GM12878 (cell line): ENCODE measurements at regions not wholly inside any gene's neighbourhood (a gene's known extent, or its start where the extent isn't known, plus 50 kb on each side); places are given as distances from the start of the nearest gene placed in this dataset.

Experiments used
- ATAC-seq: fragments of 200-7000 bp; cut with Tn5 transposase; 3 replicates; pipeline ENCODE4 v1.9.1; 2020; ENCODE audit warnings: mild to moderate bottlenecking, moderate library complexity
- BruUV-seq: library from RNA; stranded (reverse); fragments of 400-500 nt; replicated peaks from 2 replicates; lab custom pipeline; 2021; lab: Mats Ljungman, UMichigan
- CTCF ChIA-PET: fragments of 300-600 bp; sonication (Branson Sonifier 250); formaldehyde crosslinking; extraction: SDS; loops from one replicate; lab custom pipeline; 2021; ENCODE audit warnings: inconsistent platforms; lab: Yijun Ruan, JAX
- POLR2A ChIA-PET: fragments of 350-600 bp; formaldehyde crosslinking; extraction: SDS; loops from one replicate; lab custom pipeline; 2021; ENCODE audit warnings: inconsistent platforms; lab: Charles Lee
- RAD21 ChIA-PET: fragments of 300-600 bp; sonication (Branson Sonifier 250); formaldehyde crosslinking; loops from one replicate; lab custom pipeline; 2023; ENCODE audit warnings: antibody characterized with exemption; ENCODE audit not compliant: unreplicated experiment; lab: Charles Lee
- SMC1A ChIA-PET: fragments of 300-600 bp; sonication (Branson Sonifier 250); formaldehyde crosslinking; loops from one replicate; lab custom pipeline; 2023; ENCODE audit not compliant: unreplicated experiment, uncharacterized antibody; lab: Charles Lee
- DNase-seq: peaks from one replicate; pipeline ENCODE4 v3.0.0-alpha.2; 2011; ENCODE audit warnings: low read depth, low spot score
- FAIRE-seq: peaks from 3 replicates; lab custom pipeline; 2011; peaks lifted over from hg19 to GRCh38; lab: Jason Lieb, UNC
- H2AFZ ChIP-seq: 2 replicates; pipeline ENCODE4 v1.6.0; 2011; ENCODE audit warnings: low read depth, low read length, control low read depth; ENCODE audit not compliant: control insufficient read depth
- H3K27ac ChIP-seq: 2 replicates; pipeline ENCODE4 v1.5.1; 2011; ENCODE audit warnings: control low read depth; ENCODE audit not compliant: control insufficient read depth, insufficient read depth
- H3K27me3 ChIP-seq, 2 experiments: replicated peaks in 1 of 2; 2 replicates each; pipeline versions ENCODE4 v1.6.0 to v1.6.1; 2011; ENCODE audit warnings: low read length in 1 of 2; ENCODE audit not compliant: control insufficient read depth in 2 of 2, insufficient read depth in 2 of 2
- H3K36me3 ChIP-seq, 2 experiments: 2 replicates each; pipeline ENCODE4 v1.5.1; 2011; ENCODE audit warnings: low read length in 1 of 2; ENCODE audit not compliant: control insufficient read depth in 2 of 2, insufficient read depth in 2 of 2
- H3K4me1 ChIP-seq: 2 replicates; pipeline ENCODE4 v1.6.1; 2011; ENCODE audit warnings: mild to moderate bottlenecking, low read length, moderate library complexity, mixed read lengths; ENCODE audit not compliant: control insufficient read depth, insufficient read depth
- H3K4me2 ChIP-seq: 2 replicates; pipeline ENCODE4 v1.6.0; 2011; ENCODE audit warnings: control low read depth; ENCODE audit not compliant: control insufficient read depth, insufficient read depth
- H3K4me3 ChIP-seq: fragments of 200-600 bp; sonication (generic); 2 replicates; pipeline ENCODE4 v1.5.1; 2016
- H3K79me2 ChIP-seq: 2 replicates; pipeline ENCODE4 v1.6.0; 2011; ENCODE audit warnings: low read length; ENCODE audit not compliant: control insufficient read depth, insufficient read depth
- H3K9ac ChIP-seq: 2 replicates; pipeline ENCODE4 v1.8.0; 2011; ENCODE audit warnings: low read length, control low read depth, mixed read lengths; ENCODE audit not compliant: control insufficient read depth, insufficient read depth
- H3K9me3 ChIP-seq: replicated peaks from 3 replicates; pipeline ENCODE4 v1.5.1; 2011; ENCODE audit warnings: mild to moderate bottlenecking, low read length; ENCODE audit not compliant: control insufficient read depth, insufficient read depth
- H4K20me1 ChIP-seq: 2 replicates; pipeline ENCODE4 v1.6.0; 2011; ENCODE audit not compliant: control insufficient read depth, insufficient read depth
- ATF7 ChIP-seq: fragments of 450-650 bp; IDR thresholded peaks from 2 replicates; pipeline ENCODE4 v1.6.1; 2016; ENCODE audit warnings: low read depth, mild to moderate bottlenecking
- CBX5 ChIP-seq: sonication (generic); IDR thresholded peaks from 2 replicates; pipeline ENCODE4 v1.6.1; 2016; ENCODE audit warnings: low read depth, moderate library complexity, mild to moderate bottlenecking, inconsistent platforms
- CHD1 ChIP-seq: IDR thresholded peaks from 2 replicates; pipeline ENCODE4 v1.6.1; 2012; ENCODE audit warnings: low read depth, low read length, improper control_type of control experiment
- IRF4 ChIP-seq: IDR thresholded peaks from 2 replicates; pipeline ENCODE4 v1.6.1; 2011; ENCODE audit warnings: low read depth, low read length
- KDM1A ChIP-seq: fragments of 200-600 bp; sonication (generic); IDR thresholded peaks from 2 replicates; pipeline ENCODE4 v1.6.1; 2016; ENCODE audit warnings: borderline replicate concordance
- LARP7 ChIP-seq: fragments of 450-650 bp; IDR thresholded peaks from 2 replicates; pipeline ENCODE4 v1.6.1; 2017; ENCODE audit warnings: mild to moderate bottlenecking
- NFIC ChIP-seq: IDR thresholded peaks from 2 replicates; pipeline ENCODE4 v1.6.1; 2012; ENCODE audit warnings: low read depth, mild to moderate bottlenecking, inconsistent platforms, low read length, moderate library complexity
- NR2F1 ChIP-seq: fragments of 450-650 bp; conservative IDR thresholded peaks from 2 replicates; pipeline ENCODE4 v1.6.1; 2017; ENCODE audit warnings: mild to moderate bottlenecking
- RAD21 ChIP-seq: IDR thresholded peaks from 2 replicates; pipeline ENCODE4 v1.6.1; 2011; ENCODE audit warnings: mild to moderate bottlenecking, low read depth, low read length, moderate library complexity; ENCODE audit not compliant: insufficient read depth
- SP1 ChIP-seq: IDR thresholded peaks from one replicate; pipeline ENCODE4 v1.6.1; 2011; ENCODE audit warnings: low read depth, low read length
- SPI1 ChIP-seq: IDR thresholded peaks from 2 replicates; pipeline ENCODE4 v1.6.1; 2011; ENCODE audit warnings: low read depth, mild to moderate bottlenecking, low read length, moderate library complexity, borderline replicate concordance; ENCODE audit not compliant: insufficient read depth
- SUZ12 ChIP-seq: fragments of 200-600 bp; sonication (generic); IDR thresholded peaks from one replicate; pipeline ENCODE4 v1.6.1; 2018; ENCODE audit warnings: antibody characterized with exemption, mild to moderate bottlenecking; ENCODE audit not compliant: unreplicated experiment
- TAF1 ChIP-seq: IDR thresholded peaks from 2 replicates; pipeline ENCODE4 v1.6.1; 2011; ENCODE audit warnings: mild to moderate bottlenecking, low read depth, low read length, borderline replicate concordance
- TCF7 ChIP-seq: IDR thresholded peaks from 2 replicates; pipeline ENCODE4 v1.6.1; 2014; ENCODE audit warnings: antibody characterized with exemption, borderline replicate concordance
- USF1 ChIP-seq: IDR thresholded peaks from 2 replicates; pipeline ENCODE4 v1.6.1; 2011; ENCODE audit warnings: borderline replicate concordance, low read depth, mild to moderate bottlenecking, moderate library complexity, mixed read lengths, low read length; ENCODE audit not compliant: insufficient read depth; ENCODE audit errors: extremely low read length
- ZBTB4 ChIP-seq: fragments of 450-650 bp; formaldehyde crosslinking; IDR thresholded peaks from 2 replicates; pipeline ENCODE4 v1.4.0; 2022; ENCODE audit warnings: mild to moderate bottlenecking, moderate library complexity
- ZNF622 ChIP-seq: fragments of 450-650 bp; IDR thresholded peaks from 2 replicates; pipeline ENCODE4 v1.6.1; 2017; ENCODE audit warnings: mild to moderate bottlenecking, inconsistent platforms
- WGBS: methylation state at CpG from one replicate; pipeline ENCODE4 v1.1.6; 2016; ENCODE audit warnings: low lambda C conversion rate; ENCODE audit not compliant: insufficient replicate concordance, insufficient coverage; ENCODE audit errors: missing lambda C conversion rate; 5-methylcytosine and 5-hydroxymethylcytosine counted together
- in situ Hi-C: fragments of 300-500 bp; cut with MboI; formaldehyde crosslinking; loops from 9 replicates; pipeline ENCODE4 v1.14.3; 2018; ENCODE audit warnings: mixed read lengths
- intact Hi-C: fragments of 100-400 bp; cut with micrococcal nuclease; formaldehyde crosslinking; loops from one replicate; pipeline ENCODE4 v1.14.2; 2022; ENCODE audit not compliant: unreplicated experiment

GRCh38 chr1:38667626-38668025 lies 191.9 kb downstream of the RRAGC start:
- H3K27me3 ChIP-seq, result peaks cover 0 to 2% of the 10 kb centered on the region in 2 experiments; a peak in 1 of 4 replicates
- H4K20me1 ChIP-seq, result no peaks in the 10 kb centered on the region
- WGBS, result 1% methylated on average over 4 of the region's 4 CpGs
- no peak for TF ChIP-seq ZBTB4 (CRISPR knock-in tag)
- in situ Hi-C loops, result no loop called here
- no peaks in the 10 kb centered on the region for H3K9me3 ChIP-seq
- no peaks in the 10 kb centered on the region for H3K4me1 ChIP-seq
- no peak for ATAC-seq
- intact Hi-C loops, result no loop called here
- ChIA-PET POLR2A (no interaction called here), RAD21 (interaction anchor here (0.5 kb wide), 1 partner anchor 568 kb away, joined by 3 read pairs; no protein-coding TSS in a partner anchor), SMC1A (no interaction called here), CTCF (no interaction called here)
- H3K36me3 ChIP-seq, result no peaks in the 10 kb centered on the region
- H2AFZ ChIP-seq, result no peak overlapping the region
- H3K4me2 ChIP-seq, result no peak overlapping the region
- BruUV-seq, result no TSS peak
- DNase-seq, result no peak
- no peak for FAIRE-seq
- no peak overlapping the region for H3K9ac ChIP-seq
- no peak overlapping the region for H3K27ac ChIP-seq
- H3K4me3 ChIP-seq, result no peak overlapping the region
- no peaks in the 10 kb centered on the region for H3K79me2 ChIP-seq

GRCh38 chr1:38662126-38662525 lies 197.4 kb downstream of the RRAGC start:
- Histone ChIP-seq H2AFZ (no peak overlapping the region), H3K36me3 (no peaks in the 10 kb centered on the region), H3K9me3 (no peaks in the 10 kb centered on the region; the same call in 2 of the 3 replicates), H3K4me2 (no peak overlapping the region), H3K79me2 (no peaks in the 10 kb centered on the region), H3K4me1 (no peaks in the 10 kb centered on the region), H3K9ac (no peak overlapping the region), H3K27me3 (no peaks in the 10 kb centered on the region), H3K27ac (no peak overlapping the region), H3K4me3 (no peak overlapping the region), H4K20me1 (no peaks in the 10 kb centered on the region)
- CTCF ChIA-PET, result no interaction called here
- BruUV-seq, result no TSS peak
- in situ Hi-C loops (no loop called here), intact Hi-C loops (no loop called here)
- SMC1A ChIA-PET, result no interaction called here
- DNase-seq (no peak), FAIRE-seq (no peak), ATAC-seq (no peak)
- 80% methylated on average over 7 of the region's 7 CpGs for WGBS
- RAD21 ChIA-PET, result no interaction called here
- POLR2A ChIA-PET, result no interaction called here
- no peak for TF ChIP-seq NFIC
- no peak for TF ChIP-seq TCF7
- TF ChIP-seq IRF4, result no peak
- TF ChIP-seq CBX5, result no peak
- no peak for TF ChIP-seq SUZ12
- no peak for TF ChIP-seq LARP7
- no peak for TF ChIP-seq SP1
- no peak for TF ChIP-seq TAF1
- TF ChIP-seq RAD21, result no peak
- no peak for TF ChIP-seq NR2F1
- no peak for TF ChIP-seq KDM1A
- TF ChIP-seq CHD1, result no peak
- no peak for TF ChIP-seq SPI1
- TF ChIP-seq ATF7, result no peak
- no peak for TF ChIP-seq USF1
- TF ChIP-seq ZNF622, result no peak
